ENCODE measurements at regions not wholly inside any gene's neighbourhood (a gene's known extent, or its start where the extent isn't known, plus 50 kb on each side); places are given as distances from the start of the nearest gene placed in this dataset.
"Not testable (repeated sequence)": the region's sequence is repeated elsewhere in the genome, so short reads cannot be mapped to it uniquely, and the experiment has no call there.

GRCh38 chr7:138359870-138360559 lies 100.0 kb upstream of the TRIM24 start:
- Histone ChIP-seq H3K9me3 (no peaks in the 10 kb centered on the region), H3K36me3 (no peaks in the 10 kb centered on the region), H3K4me1 (no peaks in the 10 kb centered on the region), H3K27me3 (no peaks in the 10 kb centered on the region), H3K4me3 (no peak overlapping the region), H3K27ac (replicated peaks in 1 of 4) (no peak overlapping the region)
- 73% methylated on average over 6 of the region's 6 CpGs for WGBS
- no peak for DNase-seq (ENCODE audit: extremely low spot score)
- no peak for TF ChIP-seq EP300 (IDR thresholded peaks at IDR 0.05)
- TF ChIP-seq, protein P1, sequence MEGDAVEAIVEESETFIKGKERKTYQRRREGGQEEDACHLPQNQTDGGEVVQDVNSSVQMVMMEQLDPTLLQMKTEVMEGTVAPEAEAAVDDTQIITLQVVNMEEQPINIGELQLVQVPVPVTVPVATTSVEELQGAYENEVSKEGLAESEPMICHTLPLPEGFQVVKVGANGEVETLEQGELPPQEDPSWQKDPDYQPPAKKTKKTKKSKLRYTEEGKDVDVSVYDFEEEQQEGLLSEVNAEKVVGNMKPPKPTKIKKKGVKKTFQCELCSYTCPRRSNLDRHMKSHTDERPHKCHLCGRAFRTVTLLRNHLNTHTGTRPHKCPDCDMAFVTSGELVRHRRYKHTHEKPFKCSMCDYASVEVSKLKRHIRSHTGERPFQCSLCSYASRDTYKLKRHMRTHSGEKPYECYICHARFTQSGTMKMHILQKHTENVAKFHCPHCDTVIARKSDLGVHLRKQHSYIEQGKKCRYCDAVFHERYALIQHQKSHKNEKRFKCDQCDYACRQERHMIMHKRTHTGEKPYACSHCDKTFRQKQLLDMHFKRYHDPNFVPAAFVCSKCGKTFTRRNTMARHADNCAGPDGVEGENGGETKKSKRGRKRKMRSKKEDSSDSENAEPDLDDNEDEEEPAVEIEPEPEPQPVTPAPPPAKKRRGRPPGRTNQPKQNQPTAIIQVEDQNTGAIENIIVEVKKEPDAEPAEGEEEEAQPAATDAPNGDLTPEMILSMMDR (IDR thresholded peaks at IDR 0.05), result no peak
- no peak for TF ChIP-seq POLR2A (IDR thresholded peaks at IDR 0.05; ENCODE audit: low read depth)
- TF ChIP-seq POLR2AphosphoS5 (IDR thresholded peaks at IDR 0.05), result no peak
- intact Hi-C loops (cut with DNase I), result no loop called here

GRCh38 chr7:138363721-138364120 lies 96.3 kb upstream of the TRIM24 start:
- intact Hi-C loops (cut with DNase I), result no loop called here
- no peak for TF ChIP-seq EP300 (IDR thresholded peaks at IDR 0.05)
- TF ChIP-seq, protein P1 (IDR thresholded peaks at IDR 0.05), result no peak
- TF ChIP-seq POLR2AphosphoS5 (IDR thresholded peaks at IDR 0.05), result no peak
- TF ChIP-seq POLR2A (IDR thresholded peaks at IDR 0.05; ENCODE audit: low read depth), result no peak
- Histone ChIP-seq H3K4me1 (no peaks in the 10 kb centered on the region), H3K27me3 (no peaks in the 10 kb centered on the region), H3K36me3 (no peaks in the 10 kb centered on the region), H3K9me3 (peaks cover 0 to 20% (median 13%) of the 10 kb centered on the region in 4 donors), H3K4me3 (no peak overlapping the region), H3K27ac (replicated peaks in 1 of 4) (no peak overlapping the region)
- DNase-seq (ENCODE audit: extremely low spot score), result no peak
- WGBS, result 83% methylated on average over 2 of the region's 2 CpGs

GRCh38 chr7:138366137-138366536 lies 93.9 kb upstream of the TRIM24 start:
- WGBS, result 87% methylated on average over 2 of the region's 2 CpGs
- H3K27ac ChIP-seq (replicated peaks in 1 of 4); intact Hi-C loops (cut with DNase I); H3K27me3 ChIP-seq; H3K4me1 ChIP-seq; DNase-seq (ENCODE audit: extremely low spot score); H3K4me3 ChIP-seq; H3K36me3 ChIP-seq: not testable (repeated sequence)
- H3K9me3 ChIP-seq, result peaks cover 0 to 42% (median 31%) of the 10 kb centered on the region in 4 donors

DNA sequence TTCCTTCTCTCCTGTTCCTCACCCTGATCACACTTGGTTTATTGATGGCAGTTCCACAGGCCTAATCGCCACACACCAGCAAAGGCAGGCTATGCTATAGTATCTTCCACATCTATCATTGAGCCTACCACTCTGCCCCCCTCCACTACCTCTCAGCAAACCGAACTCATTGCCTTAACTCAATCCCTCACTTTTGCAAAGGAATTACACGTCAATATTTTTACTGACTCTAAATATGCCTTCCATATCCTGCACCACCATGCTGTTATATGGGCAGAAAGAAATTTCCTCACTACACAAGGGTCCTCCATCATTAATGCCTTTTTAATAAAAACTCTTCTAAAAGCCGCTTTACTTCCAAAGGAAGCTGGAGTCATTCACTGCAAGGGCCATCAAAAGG lies 93.4 kb upstream of the TRIM24 start:
- WGBS, result 91% methylated on average over 4 of the region's 4 CpGs
- H3K9me3 ChIP-seq, result peaks cover 0 to 47% (median 31%) of the 10 kb centered on the region in 4 donors
- DNase-seq (ENCODE audit: extremely low spot score); H3K36me3 ChIP-seq; H3K27ac ChIP-seq (replicated peaks in 1 of 4); H3K27me3 ChIP-seq; H3K4me1 ChIP-seq; H3K4me3 ChIP-seq; intact Hi-C loops (cut with DNase I): not testable (repeated sequence)

DNA sequence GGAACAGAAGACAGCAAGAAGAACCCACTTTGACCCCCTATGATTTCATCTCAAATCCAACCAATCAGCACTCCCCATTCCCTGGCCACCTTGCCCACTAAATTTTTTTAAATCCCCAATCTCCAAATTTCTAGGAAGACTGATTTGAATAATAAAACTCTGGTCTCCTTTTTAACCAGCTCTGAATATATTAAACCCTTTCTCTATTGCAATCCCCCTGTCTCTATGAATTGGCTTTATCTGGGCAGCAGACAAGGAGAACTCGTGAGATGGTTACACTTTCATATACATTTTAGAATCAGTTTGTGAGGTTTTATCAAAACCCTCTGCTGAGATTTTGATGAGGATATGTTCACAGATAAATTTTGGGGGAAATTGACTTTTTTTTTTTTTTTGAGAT lies 90.3 kb upstream of the TRIM24 start:
- no peak overlapping the region for H3K4me3 ChIP-seq
- no peak for TF ChIP-seq POLR2AphosphoS5 (IDR thresholded peaks at IDR 0.05)
- no peak for TF ChIP-seq EP300 (IDR thresholded peaks at IDR 0.05)
- TF ChIP-seq, protein P1 (IDR thresholded peaks at IDR 0.05), result no peak
- TF ChIP-seq POLR2A (IDR thresholded peaks at IDR 0.05; ENCODE audit: low read depth), result no peak
- intact Hi-C loops (cut with DNase I), result no loop called here
- no peak for DNase-seq (ENCODE audit: extremely low spot score)
- H3K27ac ChIP-seq (replicated peaks in 1 of 4), result no peak overlapping the region
- no peaks in the 10 kb centered on the region for H3K4me1 ChIP-seq
- H3K27me3 ChIP-seq, result no peaks in the 10 kb centered on the region
- H3K36me3 ChIP-seq, result no peaks in the 10 kb centered on the region
- 87% methylated on average over 1 of the region's 1 CpG for WGBS
- H3K9me3 ChIP-seq, result peaks cover 0 to 49% (median 31%) of the 10 kb centered on the region in 4 donors

DNA sequence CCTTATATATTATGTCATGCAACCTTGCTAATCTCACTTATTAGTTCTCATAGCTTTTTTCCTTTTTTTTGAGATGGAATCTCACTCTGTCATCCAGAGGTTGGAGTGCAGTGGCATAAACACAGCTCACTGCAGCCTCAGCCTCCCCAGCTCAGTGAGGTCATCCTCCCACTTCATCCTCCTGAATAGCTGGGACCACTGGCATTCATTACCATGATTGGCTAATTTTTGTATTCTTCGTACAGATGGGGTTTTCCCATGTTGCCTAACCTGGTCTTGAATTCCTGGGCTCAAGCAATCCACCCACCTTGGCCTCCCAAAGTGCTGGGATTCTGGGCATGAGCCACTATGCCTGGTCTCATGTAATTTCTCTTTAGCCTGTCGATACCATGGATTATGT lies 89.1 kb upstream of the TRIM24 start:
- no peak overlapping the region for H3K27ac ChIP-seq (replicated peaks in 1 of 4)
- intact Hi-C loops (cut with DNase I), result no loop called here
- H3K4me1 ChIP-seq, result no peaks in the 10 kb centered on the region
- H3K9me3 ChIP-seq, result peaks cover 0 to 42% (median 31%) of the 10 kb centered on the region in 4 donors
- no peaks in the 10 kb centered on the region for H3K27me3 ChIP-seq
- DNase-seq (ENCODE audit: extremely low spot score), result no peak
- 94% methylated on average over 2 of the region's 2 CpGs for WGBS
- H3K36me3 ChIP-seq, result no peaks in the 10 kb centered on the region
- H3K4me3 ChIP-seq, result no peak overlapping the region
- TF ChIP-seq, protein P1 (IDR thresholded peaks at IDR 0.05), result no peak
- TF ChIP-seq EP300 (IDR thresholded peaks at IDR 0.05) (no peak), POLR2A (IDR thresholded peaks at IDR 0.05; ENCODE audit: low read depth) (no peak), POLR2AphosphoS5 (IDR thresholded peaks at IDR 0.05) (no peak)

Data from esophagus muscularis mucosa (tissue), 4 donors.